HepG2 (cell line): ENCODE measurements at regions not wholly inside any gene's neighbourhood (a gene's known extent, or its start where the extent isn't known, plus 50 kb on each side); places are given as distances from the start of the nearest gene placed in this dataset.

Experiments used
- PCBP1 ChIP-seq: fragments of 200-400 bp; formaldehyde crosslinking; IDR thresholded peaks from 2 replicates; pipeline ENCODE4 v1.6.1; 2017; ENCODE audit warnings: mild to moderate bottlenecking, low read depth, low read length, borderline replicate concordance
- POLR2AphosphoS2 ChIP-seq: IDR thresholded peaks from 2 replicates; pipeline ENCODE4 v1.6.1; 2011; ENCODE audit warnings: low read depth, low read length, improper control_type of control experiment
- PRPF4 ChIP-seq: fragments of 200-400 bp; formaldehyde crosslinking; IDR thresholded peaks from 2 replicates; pipeline ENCODE4 v1.6.1; 2016; ENCODE audit warnings: low read length, low read depth; ENCODE audit not compliant: poor library complexity, severe bottlenecking
- TBP ChIP-seq: sonication (generic); formaldehyde crosslinking; IDR thresholded peaks from 2 replicates; pipeline ENCODE4 v1.5.0; 2020; ENCODE audit warnings: missing genetic modification reagents
- TRIM24 ChIP-seq: sonication (generic); formaldehyde crosslinking; IDR thresholded peaks from 2 replicates; pipeline ENCODE4 v1.8.0; 2022; ENCODE audit warnings: mild to moderate bottlenecking, missing genetic modification reagents
- TF ChIP-seq, protein P1 (sequence below), 2 experiments: sonication (generic) in 1 of 2; formaldehyde crosslinking in 1 of 2; IDR thresholded peaks; 2 replicates each; pipeline versions ENCODE4 v1.6.1 to v1.9.0; 2014 to 2022; ENCODE audit warnings: antibody characterized with exemption in 1 of 2, borderline replicate concordance in 1 of 2, inconsistent platforms in 1 of 2, low read depth in 1 of 2, missing genetic modification reagents in 1 of 2
- TF ChIP-seq, protein P2 (sequence below): sonication (generic); formaldehyde crosslinking; IDR thresholded peaks from 2 replicates; pipeline ENCODE4 v1.4.0; 2020; ENCODE audit warnings: low read depth, mild to moderate bottlenecking, missing genetic modification reagents

DNA sequence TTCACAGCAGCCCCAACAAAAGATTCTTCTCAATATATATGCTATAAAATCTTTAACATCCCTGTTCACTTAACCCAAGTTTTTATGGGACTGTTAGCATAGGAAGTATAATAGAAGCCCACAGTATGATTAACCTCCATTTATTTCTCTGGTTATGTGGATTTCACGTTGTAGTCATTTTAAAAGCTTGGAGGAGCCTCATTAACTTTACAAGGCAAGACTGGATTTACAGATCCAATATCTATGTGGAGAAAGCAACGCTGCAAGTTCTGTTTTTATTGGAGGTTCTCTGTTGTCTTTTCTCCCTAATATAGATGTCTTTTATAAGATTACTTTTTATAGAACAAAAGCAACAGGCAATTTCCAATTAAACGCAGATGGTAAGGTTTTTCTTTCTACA, 114.9 kb upstream of the SYT4 start (continued):
- no peak for TF ChIP-seq TBP (CRISPR knock-in tag)
- TF ChIP-seq POLR2AphosphoS2 = no peak
- no peak for TF ChIP-seq PRPF4
- TF ChIP-seq, protein P1, sequence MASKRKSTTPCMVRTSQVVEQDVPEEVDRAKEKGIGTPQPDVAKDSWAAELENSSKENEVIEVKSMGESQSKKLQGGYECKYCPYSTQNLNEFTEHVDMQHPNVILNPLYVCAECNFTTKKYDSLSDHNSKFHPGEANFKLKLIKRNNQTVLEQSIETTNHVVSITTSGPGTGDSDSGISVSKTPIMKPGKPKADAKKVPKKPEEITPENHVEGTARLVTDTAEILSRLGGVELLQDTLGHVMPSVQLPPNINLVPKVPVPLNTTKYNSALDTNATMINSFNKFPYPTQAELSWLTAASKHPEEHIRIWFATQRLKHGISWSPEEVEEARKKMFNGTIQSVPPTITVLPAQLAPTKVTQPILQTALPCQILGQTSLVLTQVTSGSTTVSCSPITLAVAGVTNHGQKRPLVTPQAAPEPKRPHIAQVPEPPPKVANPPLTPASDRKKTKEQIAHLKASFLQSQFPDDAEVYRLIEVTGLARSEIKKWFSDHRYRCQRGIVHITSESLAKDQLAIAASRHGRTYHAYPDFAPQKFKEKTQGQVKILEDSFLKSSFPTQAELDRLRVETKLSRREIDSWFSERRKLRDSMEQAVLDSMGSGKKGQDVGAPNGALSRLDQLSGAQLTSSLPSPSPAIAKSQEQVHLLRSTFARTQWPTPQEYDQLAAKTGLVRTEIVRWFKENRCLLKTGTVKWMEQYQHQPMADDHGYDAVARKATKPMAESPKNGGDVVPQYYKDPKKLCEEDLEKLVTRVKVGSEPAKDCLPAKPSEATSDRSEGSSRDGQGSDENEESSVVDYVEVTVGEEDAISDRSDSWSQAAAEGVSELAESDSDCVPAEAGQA (IDR thresholded peaks at IDR 0.05; ENCODE audit: low read depth) = no peak
- TF ChIP-seq, protein P1 (CRISPR knock-in tag; IDR thresholded peaks at IDR 0.05; ENCODE audit: borderline replicate concordance) = no peak
- TF ChIP-seq, protein P2, sequence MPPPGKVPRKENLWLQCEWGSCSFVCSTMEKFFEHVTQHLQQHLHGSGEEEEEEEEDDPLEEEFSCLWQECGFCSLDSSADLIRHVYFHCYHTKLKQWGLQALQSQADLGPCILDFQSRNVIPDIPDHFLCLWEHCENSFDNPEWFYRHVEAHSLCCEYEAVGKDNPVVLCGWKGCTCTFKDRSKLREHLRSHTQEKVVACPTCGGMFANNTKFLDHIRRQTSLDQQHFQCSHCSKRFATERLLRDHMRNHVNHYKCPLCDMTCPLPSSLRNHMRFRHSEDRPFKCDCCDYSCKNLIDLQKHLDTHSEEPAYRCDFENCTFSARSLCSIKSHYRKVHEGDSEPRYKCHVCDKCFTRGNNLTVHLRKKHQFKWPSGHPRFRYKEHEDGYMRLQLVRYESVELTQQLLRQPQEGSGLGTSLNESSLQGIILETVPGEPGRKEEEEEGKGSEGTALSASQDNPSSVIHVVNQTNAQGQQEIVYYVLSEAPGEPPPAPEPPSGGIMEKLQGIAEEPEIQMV = no peak
- no peak for TF ChIP-seq PCBP1
- no peak for TF ChIP-seq TRIM24 (CRISPR knock-in tag)
